Heart right ventricle (tissue), 16 donors: ENCODE measurements at regions not wholly inside any gene's neighbourhood (a gene's known extent, or its start where the extent isn't known, plus 50 kb on each side); places are given as distances from the start of the nearest gene placed in this dataset.

Source experiments
- ATAC-seq, 8 donors: fragments of 200-7000 bp; cut with Tn5 transposase; one replicate each; pipeline ENCODE4 v1.9.1; 2020; ENCODE audit warnings: mild to moderate bottlenecking in 8 of 8, moderate library complexity in 8 of 8, moderate number of reproducible peaks in 1 of 8
- DNase-seq, 2 donors: peaks; one replicate each; pipeline ENCODE4 v3.0.0-alpha.2; 2020
- H3K27ac ChIP-seq, 10 donors: fragments of 200-600 bp; sonication (generic) in 2 of 10; one replicate each; pipeline versions ENCODE4 v1.5.0 to v1.8.0; 2020 to 2022; ENCODE audit warnings: mild to moderate bottlenecking in 3 of 10
- H3K27me3 ChIP-seq, 7 donors: fragments of 200-600 bp; one replicate each; pipeline ENCODE4 v1.8.0; 2021 to 2022; ENCODE audit warnings: mild to moderate bottlenecking in 2 of 7
- H3K36me3 ChIP-seq, 9 donors: fragments of 200-600 bp; sonication (generic) in 1 of 9; one replicate each; pipeline versions ENCODE4 v1.5.0 to v1.8.0; 2020 to 2022; ENCODE audit warnings: mild to moderate bottlenecking in 2 of 9
- H3K4me1 ChIP-seq, 9 donors: fragments of 200-600 bp; sonication (generic) in 1 of 9; one replicate each; pipeline versions ENCODE4 v1.5.0 to v1.8.0; 2020 to 2022; ENCODE audit warnings: mild to moderate bottlenecking in 4 of 9
- H3K4me3 ChIP-seq, 10 donors: fragments of 200-600 bp; sonication (generic) in 2 of 10; one replicate each; pipeline versions ENCODE4 v1.5.0 to v1.8.0; 2020 to 2022; ENCODE audit warnings: mild to moderate bottlenecking in 7 of 10, moderate library complexity in 2 of 10
- H3K9me3 ChIP-seq, 11 donors: fragments of 200-600 bp in 10 of 11; sonication (generic) in 2 of 11; one replicate each; pipeline versions ENCODE4 v1.5.0 to v1.8.0; 2013 to 2022; ENCODE audit warnings: mild to moderate bottlenecking in 2 of 11, control low read depth in 1 of 11, moderate library complexity in 1 of 11
- CTCF ChIP-seq, 9 donors: fragments of 200-600 bp; sonication (generic) in 2 of 9; IDR thresholded peaks; one replicate each; pipeline versions ENCODE4 v1.5.0 to v1.8.0; 2021 to 2022; ENCODE audit warnings: antibody characterized with exemption in 9 of 9, mild to moderate bottlenecking in 5 of 9, moderate library complexity in 1 of 9
- WGBS, 2 donors: extraction: QIAGEN DNeasy Blood & Tissue Kit; methylation state at CpG; one replicate each; pipeline ENCODE4 v1.1.7; 2013; ENCODE audit warnings: inconsistent platforms in 1 of 2; 5-methylcytosine and 5-hydroxymethylcytosine counted together
- intact Hi-C, 10 donors: fragments of 100-400 bp; cut with DNase I; formaldehyde crosslinking; loops; one replicate each; pipeline versions ENCODE4 v1.11.1 to v1.14.2; 2022
- donor health status: Arrhythmogenic right ventricular cardiomyopathy.
- donor health status: ischemic (EF 13 %, LVEDD 7.1; RV severe dilation, severe dysfunction).
- donor health status: healthy with polysubstance abuse.
- donor health status: DM: no; HTN: yes; CAD: no.
- donor health status: DM: no; HTN: no; CAD: no.
- donor health status: ischemic (EF 25% LVEDD 6.9; RV normal size, moderate dysfunction).
- donor health status: ischemic (EF 25% LVEDD 5.7; RV mildly dilated, moderate dysfunction).
- donor health status: healthy.
- donor health status: DM: yes; HTN: yes; CAD: no.
- donor health status: Ischemic cardiomyopathy.
- donor health status: ischemic (EF 35%, LVEDD 5.7; RV mildly dilated, moderate dysfunction).
- donor health status: nonischemic (EF 11% LVEDD 7.7; RV severe dilation, severe dysfunction).
- donor health status: DM: yes; HTN: yes; CAD: no.
- donor health status: PGD.
- donor health status: ischemic (EF 29% LVEDD 5.4; RV normal size, mild dysfunction).
- donor health status: nonischemic (EF 23%, LVEDD 6.1; RV moderate dilation, normal function).

DNA sequence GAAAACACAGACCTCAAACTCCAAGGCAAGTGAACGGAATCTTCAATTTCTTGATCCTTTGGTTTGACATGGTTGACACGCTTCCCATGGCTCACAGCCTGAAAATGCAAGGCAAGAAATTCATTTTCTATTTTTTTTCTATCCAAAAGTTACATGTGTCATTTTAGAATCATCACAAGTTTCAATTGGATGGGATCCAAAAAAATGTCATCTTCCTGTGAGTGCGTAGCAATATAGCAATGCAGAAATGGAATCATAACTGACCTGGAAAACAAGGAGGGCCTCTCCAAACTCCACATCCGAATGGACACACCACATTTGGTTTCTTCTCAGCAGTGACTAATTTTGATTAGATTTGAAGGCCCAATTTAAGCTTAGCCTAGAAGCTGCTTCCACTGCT is 175.8 kb upstream of the ATP11B start:
- ATAC-seq (no peak), DNase-seq (no peak)
- Histone ChIP-seq H3K4me1 (peaks cover 0 to 9% (median 0%) of the 10 kb centered on the region in 9 donors), H3K9me3 (no peaks in the 10 kb centered on the region), H3K36me3 (no peaks in the 10 kb centered on the region), H3K4me3 (no peak overlapping the region), H3K27me3 (peaks cover 0 to 12% (median 0%) of the 10 kb centered on the region in 7 donors), H3K27ac (no peak overlapping the region)
- intact Hi-C loops, result no loop called here
- 74 to 75% methylated on average over 4 of the region's 4 CpGs for WGBS, 2 donors
- TF ChIP-seq CTCF (IDR thresholded peaks at IDR 0.05), result no peak

- Histone ChIP-seq H3K36me3 (no peaks in the 10 kb centered on the region), H3K9me3 (no peaks in the 10 kb centered on the region), H3K4me1 (peaks cover 0 to 9% (median 0%) of the 10 kb centered on the region in 9 donors), H3K4me3 (no peak overlapping the region), H3K27me3 (peaks cover 0 to 15% (median 0%) of the 10 kb centered on the region in 7 donors), H3K27ac (no peak overlapping the region)
- TF ChIP-seq CTCF (IDR thresholded peaks at IDR 0.05), result peak in 5 of 9 donors; percentile 9 to 41 (median 23)
- intact Hi-C loops, result no loop called here
- WGBS, 2 donors, result 51 to 54% methylated on average over 8 of the region's 8 CpGs
- DNase-seq (no peak), ATAC-seq (no peak)
Observed at GRCh38 chr3:182618085-182618732, 175.1 kb upstream of the ATP11B start.

GRCh38 chr3:182618981-182619591 is 174.2 kb upstream of the ATP11B start:
- Histone ChIP-seq H3K9me3 (no peaks in the 10 kb centered on the region), H3K4me1 (peaks cover 0 to 9% (median 0%) of the 10 kb centered on the region in 9 donors), H3K27ac (no peak overlapping the region), H3K4me3 (no peak overlapping the region), H3K27me3 (peaks cover 0 to 16% (median 4%) of the 10 kb centered on the region in 7 donors), H3K36me3 (no peaks in the 10 kb centered on the region)
- intact Hi-C loops, result no loop called here
- ATAC-seq, result no peak
- no peak for DNase-seq
- TF ChIP-seq CTCF (IDR thresholded peaks at IDR 0.05), result no peak
- 86 to 88% methylated on average over 9 of the region's 9 CpGs for WGBS, 2 donors

GRCh38 chr3:182620723-182621434 is 172.4 kb upstream of the ATP11B start:
- intact Hi-C loops, result no loop called here
- peaks cover 0 to 14% (median 7%) of the 10 kb centered on the region in 7 donors for H3K27me3 ChIP-seq
- H3K4me1 ChIP-seq, result peaks cover 0 to 9% (median 0%) of the 10 kb centered on the region in 9 donors
- H3K27ac ChIP-seq, result no peak overlapping the region
- no peaks in the 10 kb centered on the region for H3K36me3 ChIP-seq
- no peak overlapping the region for H3K4me3 ChIP-seq
- DNase-seq, result no peak
- no peak for ATAC-seq
- peaks cover 0 to 5% (median 0%) of the 10 kb centered on the region in 11 donors for H3K9me3 ChIP-seq
- TF ChIP-seq CTCF (IDR thresholded peaks at IDR 0.05), result no peak
